HG02852 (cell line): ENCODE measurements at regions not wholly inside any gene's neighbourhood (a gene's known extent, or its start where the extent isn't known, plus 50 kb on each side); places are given as distances from the start of the nearest gene placed in this dataset.
"Not testable (repeated sequence)": the region's sequence is repeated elsewhere in the genome, so short reads cannot be mapped to it uniquely, and the experiment has no call there.

Source experiments
- ATAC-seq: cut with Tn5 transposase; IDR thresholded peaks from one replicate; pipeline ENCODE4 v1.9.1; 2021; ENCODE audit warnings: mild to moderate bottlenecking, moderate library complexity; ENCODE audit not compliant: unreplicated experiment

GRCh38 chr7:106563466-106564150 lies 97.3 kb downstream of the CCDC71L start:
- no peak for ATAC-seq

DNA sequence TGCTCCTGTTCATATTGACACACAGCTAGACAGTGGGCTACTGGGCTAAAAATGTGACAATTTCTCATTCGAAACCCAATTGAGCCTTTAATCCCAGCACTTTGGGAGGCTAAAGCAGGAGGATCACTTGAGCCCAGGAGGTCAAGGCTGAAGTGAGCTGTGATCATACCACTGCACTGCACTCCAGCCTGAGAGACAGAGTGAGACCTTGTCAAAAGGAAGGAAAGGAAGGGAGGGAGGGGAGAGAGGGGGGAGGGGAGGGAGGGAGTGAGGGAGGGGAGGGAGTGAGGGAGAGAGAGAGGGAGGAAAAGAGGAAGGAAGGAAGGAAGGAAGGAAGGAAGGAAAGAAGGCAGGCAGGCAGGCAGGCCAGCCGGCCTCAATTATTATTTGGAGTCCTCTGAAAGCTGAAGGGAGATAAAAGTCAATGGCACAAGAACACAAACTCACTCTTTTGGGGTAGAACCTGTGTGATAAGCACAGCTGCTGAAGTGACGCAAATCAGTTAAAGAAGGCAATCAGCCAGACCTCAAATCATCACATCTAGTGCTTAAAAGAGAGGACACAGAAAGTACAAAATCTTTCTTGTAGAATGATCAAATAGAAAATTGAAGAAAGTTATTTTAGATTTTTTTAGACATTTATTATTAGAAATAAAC lies 98.1 kb downstream of the CCDC71L start:
- ATAC-seq = no peak

- ATAC-seq = peak; percentile 44
Observed at GRCh38 chr7:106561666-106562411, 99.1 kb downstream of the CCDC71L start.

DNA sequence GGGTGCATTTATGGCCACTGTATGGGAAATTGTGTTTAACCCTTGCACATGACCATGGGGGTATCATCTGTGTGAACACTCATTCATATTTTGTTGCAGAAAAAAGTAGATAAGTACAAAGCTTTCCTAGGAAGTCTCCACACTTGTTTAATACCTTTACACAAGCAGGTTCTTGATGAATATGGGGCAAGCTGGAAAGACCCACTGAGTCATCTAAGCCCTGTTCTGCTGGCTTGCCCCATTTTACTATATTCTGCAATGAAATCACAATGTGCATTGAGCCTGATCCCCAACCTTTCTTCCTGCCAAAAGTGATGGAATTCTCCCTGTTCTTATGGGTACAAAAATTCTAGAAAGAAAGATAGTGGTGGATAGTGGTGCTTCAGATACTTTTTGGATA lies 99.8 kb downstream of the CCDC71L start:
- ATAC-seq = no peak

DNA sequence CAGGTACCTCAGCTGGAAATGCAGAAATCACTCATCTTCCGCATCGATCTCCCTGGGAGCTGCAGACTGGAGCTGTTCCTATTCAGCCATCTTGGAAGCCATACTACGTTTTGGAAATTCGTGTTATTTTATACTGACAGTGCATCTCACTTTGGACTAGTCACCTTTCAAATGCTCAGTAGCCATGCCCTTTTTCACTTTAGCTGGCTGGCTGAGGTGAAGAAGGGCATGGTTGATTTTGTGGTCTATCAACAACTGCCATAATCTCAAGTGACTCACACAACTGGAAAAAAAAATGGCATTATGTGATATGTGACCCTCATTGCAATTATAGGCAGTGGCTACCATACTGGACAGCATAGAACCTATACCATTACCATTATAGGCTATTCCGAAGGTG lies 100.5 kb downstream of the CCDC71L start:
- no peak for ATAC-seq

DNA sequence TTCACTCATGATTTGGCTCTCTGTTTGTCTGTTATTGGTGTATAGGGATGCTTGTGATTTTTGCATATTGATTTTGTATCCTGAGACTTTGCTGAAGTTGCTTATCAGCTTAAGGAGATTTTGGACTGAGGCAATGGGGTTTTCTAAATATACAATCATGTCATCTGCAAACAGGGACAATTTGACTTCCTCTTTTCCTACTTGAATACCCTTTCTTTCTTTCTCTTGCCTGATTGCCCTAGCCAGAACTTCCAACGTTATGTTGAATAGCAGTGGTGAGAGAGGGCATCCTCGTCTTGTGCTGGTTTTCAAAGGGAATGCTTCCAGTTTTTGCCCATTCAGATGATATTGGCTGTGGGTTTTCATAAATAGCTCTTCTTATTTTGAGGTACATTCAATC lies 104.7 kb downstream of the CCDC71L start:
- not testable (repeated sequence) for ATAC-seq

- not testable (repeated sequence) for ATAC-seq
Observed at GRCh38 chr7:106554623-106555022, 106.3 kb downstream of the CCDC71L start.

GRCh38 chr7:106553446-106553836 lies 107.5 kb downstream of the CCDC71L start:
- no peak for ATAC-seq

DNA sequence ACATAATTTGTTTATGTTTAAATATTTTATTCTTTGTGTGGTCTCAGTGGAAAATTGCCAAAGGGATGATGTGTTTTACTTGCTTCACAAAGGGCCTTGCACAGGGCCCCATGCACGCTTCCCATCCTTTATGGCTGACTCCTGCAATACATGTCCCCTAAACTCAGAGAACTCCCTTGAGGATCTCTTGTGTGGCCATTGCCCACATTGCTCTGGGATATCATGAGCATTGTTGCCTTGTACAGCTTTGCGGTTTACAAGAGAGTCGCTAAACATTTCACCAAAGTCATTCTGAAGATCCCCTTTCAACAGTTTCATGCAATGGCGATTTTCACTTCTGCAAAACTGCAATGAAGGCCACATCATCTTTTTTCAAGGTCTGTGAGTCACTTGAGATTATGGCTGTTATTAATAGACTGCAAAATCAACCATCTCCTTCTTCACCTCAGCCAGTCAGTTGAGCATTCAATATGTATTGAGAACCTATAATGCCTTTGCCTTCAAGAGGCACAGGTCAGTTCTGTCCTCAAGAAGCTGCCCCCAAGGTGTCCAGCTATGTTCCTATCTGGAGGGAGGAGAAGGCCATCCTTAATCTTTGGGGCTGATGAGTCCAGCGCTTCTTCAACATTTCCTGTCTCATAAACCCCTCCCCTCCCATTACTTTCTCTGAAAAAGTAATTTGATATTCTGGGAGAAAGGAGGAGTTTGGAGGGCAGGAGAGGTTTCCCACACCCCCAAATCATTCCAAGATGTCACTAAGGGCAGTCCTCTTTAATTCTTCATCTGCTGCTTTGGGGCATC lies 108.1 kb downstream of the CCDC71L start:
- peak; percentile 99 for ATAC-seq

DNA sequence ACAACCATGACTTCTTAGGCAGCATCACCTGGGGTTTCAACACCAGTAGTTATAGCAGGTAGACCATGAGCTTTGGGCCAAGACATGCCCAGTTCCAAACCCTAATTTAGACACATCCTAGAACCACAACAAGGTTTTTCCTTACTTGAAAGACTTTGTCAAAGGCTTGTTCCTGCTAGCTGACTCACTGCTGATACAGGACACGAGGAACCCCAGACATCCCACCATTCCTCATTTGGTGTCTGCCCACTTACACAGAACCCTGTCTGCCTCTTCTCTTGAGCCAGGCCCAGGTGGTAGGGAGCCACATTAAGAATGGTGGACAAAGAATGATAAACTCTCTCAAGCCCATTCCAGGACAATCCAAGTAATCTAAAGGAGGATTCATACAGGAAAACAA lies 109.0 kb downstream of the CCDC71L start:
- no peak for ATAC-seq

GRCh38 chr7:106548491-106548890 lies 112.5 kb downstream of the CCDC71L start:
- no peak for ATAC-seq

DNA sequence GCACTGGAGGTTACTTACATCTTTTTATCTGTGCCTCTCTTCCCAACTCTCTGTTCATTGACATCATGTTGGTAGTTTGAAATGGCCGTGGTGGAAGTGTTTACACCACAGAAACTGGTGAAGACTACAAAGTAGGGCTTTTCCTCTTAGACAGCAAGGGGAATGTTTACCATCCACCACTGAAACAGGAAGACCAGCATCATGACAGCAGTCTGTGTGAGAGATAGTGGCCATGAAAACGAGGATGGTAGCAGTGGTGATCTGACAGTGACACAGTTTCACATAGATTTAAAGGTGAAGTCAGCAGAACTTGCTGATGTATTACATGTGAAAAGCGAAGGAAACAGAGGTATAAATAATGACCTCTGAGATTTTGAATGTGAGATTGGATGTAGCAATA lies 115.7 kb downstream of the CCDC71L start:
- ATAC-seq = no peak

- ATAC-seq = no peak
Observed at GRCh38 chr7:106543221-106543757, 117.7 kb downstream of the CCDC71L start.

DNA sequence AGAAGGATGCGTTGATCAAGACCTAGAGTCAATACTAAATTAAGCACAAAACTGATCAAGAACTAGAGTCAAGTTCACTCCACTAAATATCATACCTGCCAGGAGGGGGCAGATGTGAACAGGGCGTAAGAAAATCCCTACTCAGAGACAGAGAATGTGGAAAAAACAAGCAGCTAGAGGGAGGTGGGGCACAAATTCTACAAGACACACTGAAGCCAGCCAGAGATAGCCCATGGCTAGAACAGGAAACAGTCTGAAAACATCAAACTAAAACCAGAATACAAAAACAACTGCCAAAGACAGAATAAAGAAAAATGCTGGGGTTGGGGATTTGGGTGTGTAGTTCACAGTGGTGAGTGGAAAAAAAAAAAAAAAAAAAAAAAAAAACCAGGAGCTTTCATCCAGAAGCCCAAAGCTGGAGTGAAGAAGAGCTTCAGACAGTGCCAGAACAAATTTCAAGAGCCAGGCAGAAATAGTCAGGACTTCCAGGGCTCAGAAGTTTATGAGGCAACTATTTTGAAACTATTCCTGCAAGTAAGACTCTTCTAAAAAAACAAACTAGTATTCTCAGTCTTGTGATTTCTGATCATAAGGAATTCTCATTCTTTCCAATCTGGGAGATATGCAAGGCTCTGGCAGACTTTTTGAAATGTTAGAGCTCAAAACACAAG lies 118.3 kb downstream of the CCDC71L start:
- peak; percentile 83 for ATAC-seq

DNA sequence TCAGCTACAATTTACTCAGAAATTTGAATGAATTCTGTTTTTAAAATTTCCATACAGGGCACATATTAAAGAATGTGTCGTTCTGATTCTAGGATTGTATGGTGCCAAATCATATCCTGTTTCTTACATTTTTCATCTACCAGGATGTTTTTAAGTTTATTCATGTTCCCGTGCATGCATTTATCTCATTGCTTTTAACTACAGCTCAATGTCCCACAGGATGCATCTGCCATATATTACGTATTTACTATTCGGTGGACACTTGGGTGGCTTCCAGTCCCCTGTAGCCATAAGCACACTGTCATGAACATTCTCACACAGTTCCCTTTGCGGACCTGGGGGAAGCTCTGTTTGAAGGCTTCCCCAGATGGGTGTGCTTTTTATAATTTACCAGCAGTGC lies 122.3 kb downstream of the CCDC71L start:
- no peak for ATAC-seq

- ATAC-seq = no peak
Observed at GRCh38 chr7:106537119-106537518, 123.8 kb downstream of the CCDC71L start.

- no peak for ATAC-seq
Observed at GRCh38 chr7:106536079-106536478, 124.9 kb downstream of the CCDC71L start.

- no peak for ATAC-seq
Observed at GRCh38 chr7:106535234-106535932, 125.6 kb downstream of the CCDC71L start.

DNA sequence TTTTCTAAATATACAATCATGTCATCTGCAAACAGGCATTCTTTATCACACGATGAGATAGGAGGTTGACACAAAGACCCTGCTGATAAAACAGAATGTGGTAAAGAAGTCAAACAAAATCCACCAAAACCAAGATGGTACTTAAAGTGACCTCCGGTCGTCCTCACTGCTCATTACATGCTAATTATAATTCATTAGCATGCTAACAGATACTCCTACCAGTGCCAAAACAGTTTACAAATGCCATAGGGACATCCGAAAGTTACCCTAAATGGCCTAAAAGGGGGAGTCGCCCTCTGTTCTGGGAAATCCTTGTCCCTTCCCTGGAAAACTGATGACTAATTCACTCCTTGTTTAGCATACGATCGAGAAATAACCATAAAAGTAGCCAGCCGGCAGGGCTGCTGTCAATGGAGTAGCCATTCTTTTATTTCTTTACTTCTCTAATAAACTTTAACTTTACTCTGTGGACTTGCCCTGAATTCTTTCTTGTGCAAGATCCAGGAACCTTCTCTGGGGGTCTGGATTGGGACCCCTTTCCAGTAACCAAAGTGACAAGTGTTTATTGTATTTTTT lies 126.6 kb downstream of the CCDC71L start:
- ATAC-seq = no peak
